Activated naive CD4-positive, alpha-beta T cell treated with anti-CD3 and anti-CD28 coated beads, Interleukin-2, amount 50 U/mL, for 72 hours (primary cell): ENCODE measurements at regions not wholly inside any gene's neighbourhood (a gene's known extent, or its start where the extent isn't known, plus 50 kb on each side); places are given as distances from the start of the nearest gene placed in this dataset.
"Not testable (repeated sequence)": the region's sequence is repeated elsewhere in the genome, so short reads cannot be mapped to it uniquely, and the experiment has no call there.

Source experiments
- ATAC-seq, 2 donors: fragments of 150-1000 bp; cut with Tn5 transposase; 2 replicates each; pipeline ENCODE4 v1.10.0; 2021; ENCODE audit warnings: mild to moderate bottlenecking in 2 of 2, moderate library complexity in 2 of 2
- DNase-seq, 2 donors: peaks; one replicate each; pipeline ENCODE4 v3.0.0; 2021 to 2022; ENCODE audit warnings: low spot score in 2 of 2
- H3K27ac Mint-ChIP-seq, 2 donors: one replicate each; pipeline ENCODE4 v1.8.0; 2022; ENCODE audit warnings: mild to moderate bottlenecking in 2 of 2, mixed read lengths in 2 of 2
- H3K36me3 Mint-ChIP-seq, 2 donors: one replicate each; pipeline ENCODE4 v1.8.0; 2022; ENCODE audit warnings: mixed read lengths in 2 of 2
- H3K9me3 Mint-ChIP-seq, 2 donors: one replicate each; pipeline ENCODE4 v1.8.0; 2022; ENCODE audit warnings: mixed read lengths in 2 of 2

GRCh38 chrX:13168269-13168668 lies 123.8 kb upstream of the FAM9C start:
- Mint-ChIP-seq H3K27ac (peak overlapping the region; percentile 87 to 96), H3K9me3 (peaks cover 7 to 17% of the 10 kb centered on the region in 2 donors), H3K36me3 (peaks cover 0 to 8% of the 10 kb centered on the region in 2 donors)
- peak; percentile 86 to 94 for ATAC-seq
- no peak for DNase-seq

DNA sequence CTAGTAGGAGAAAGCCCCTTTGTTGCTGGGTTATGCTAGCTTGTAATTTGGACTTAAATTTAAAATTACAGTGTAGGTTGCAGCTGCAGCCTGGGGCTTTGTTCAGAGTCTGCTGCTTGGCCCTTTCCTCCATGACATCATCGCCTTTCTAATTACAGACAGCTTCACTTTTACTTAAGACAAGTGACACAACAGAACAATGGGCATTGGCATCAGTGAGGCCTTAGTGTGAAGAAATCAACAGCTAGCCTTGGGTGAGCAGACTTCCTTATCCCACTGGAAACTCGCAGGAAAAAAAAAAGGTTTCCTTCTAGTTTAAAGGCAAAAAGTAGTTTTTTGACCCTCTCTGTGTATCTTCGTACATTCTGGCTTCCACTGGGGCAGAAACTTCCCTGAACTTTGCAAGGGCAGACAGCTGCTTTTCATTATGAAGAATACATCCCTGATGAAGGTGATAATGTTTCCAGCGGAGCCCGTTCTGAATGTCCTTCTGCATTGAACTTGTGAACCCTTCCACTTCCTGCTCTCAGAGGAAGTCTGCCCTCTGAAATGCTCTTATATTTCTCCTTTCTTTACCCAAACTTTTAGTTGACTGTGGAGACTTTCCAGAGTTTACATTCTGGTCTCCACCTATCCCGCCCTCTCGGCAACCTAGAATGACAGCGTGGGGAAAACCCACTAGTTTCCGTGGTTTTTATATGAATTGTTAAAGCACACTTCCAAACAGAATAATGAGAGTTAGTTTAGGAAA lies 123.2 kb upstream of the FAM9C start:
- DNase-seq = no peak
- Mint-ChIP-seq H3K27ac (peak overlapping the region; percentile 87 to 96), H3K9me3 (peaks cover 7 to 17% of the 10 kb centered on the region in 2 donors), H3K36me3 (peaks cover 0 to 8% of the 10 kb centered on the region in 2 donors)
- ATAC-seq = peak; percentile 73 to 75

DNA sequence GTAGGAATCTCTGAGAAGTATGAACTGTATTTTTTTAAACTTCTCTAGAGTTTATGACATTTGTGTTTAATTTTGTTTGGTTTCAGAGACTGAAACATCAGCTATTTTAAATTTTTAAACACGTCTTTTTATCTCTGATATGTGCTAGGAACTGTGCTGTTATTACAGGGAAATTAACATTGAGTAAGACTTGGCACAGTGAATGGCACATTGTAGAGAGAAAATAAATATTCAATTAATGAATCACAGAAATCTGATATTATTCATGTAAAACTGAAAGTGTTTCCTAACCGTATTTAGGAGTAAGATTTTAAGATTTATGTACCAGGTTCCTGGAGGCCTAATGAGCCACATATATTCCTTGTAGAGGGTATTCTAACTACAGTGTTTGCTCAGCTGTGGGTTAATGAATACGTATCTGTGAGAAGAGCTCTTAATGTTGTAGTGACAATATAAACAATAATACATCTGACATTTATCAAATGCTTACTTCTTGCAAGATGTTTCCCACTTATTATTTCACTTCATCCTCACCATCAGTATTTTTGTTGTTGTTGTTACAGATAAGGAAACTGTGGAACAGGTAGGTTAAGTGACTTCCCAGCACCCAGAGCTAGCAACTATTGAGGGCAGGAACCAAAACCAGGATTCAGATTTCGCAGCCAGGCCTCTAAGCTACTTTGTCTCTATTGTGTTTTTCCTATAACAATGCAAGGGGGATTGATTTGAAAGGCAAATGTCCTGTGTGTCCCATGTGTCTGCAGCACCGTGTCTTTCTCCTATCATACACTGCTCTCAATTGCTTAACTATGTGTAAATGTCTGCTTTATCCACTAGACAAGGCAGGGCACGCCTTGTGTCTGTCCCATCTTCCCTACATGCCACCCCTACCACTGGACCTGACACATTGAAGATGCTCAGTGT lies 121.1 kb upstream of the FAM9C start:
- ATAC-seq (no peak), DNase-seq (no peak)
- no peak overlapping the region for H3K27ac Mint-ChIP-seq
- H3K9me3 Mint-ChIP-seq = peaks cover 7 to 10% of the 10 kb centered on the region in 2 donors
- H3K36me3 Mint-ChIP-seq = peaks cover 0 to 8% of the 10 kb centered on the region in 2 donors

GRCh38 chrX:13164611-13165010 lies 120.2 kb upstream of the FAM9C start:
- no peak for ATAC-seq
- DNase-seq = no peak
- H3K36me3 Mint-ChIP-seq = peaks cover 0 to 8% of the 10 kb centered on the region in 2 donors
- peaks cover 7 to 8% of the 10 kb centered on the region in 2 donors for H3K9me3 Mint-ChIP-seq
- no peak overlapping the region for H3K27ac Mint-ChIP-seq

- Mint-ChIP-seq H3K9me3 (peaks cover 0 to 11% of the 10 kb centered on the region in 2 donors), H3K36me3 (no peaks in the 10 kb centered on the region), H3K27ac (no peak overlapping the region)
- DNase-seq (no peak), ATAC-seq (no peak)
These were observed 118.5 kb upstream of the FAM9C start for GRCh38 chrX:13162772-13163410.

GRCh38 chrX:13159886-13160285 lies 115.5 kb upstream of the FAM9C start:
- Mint-ChIP-seq H3K9me3 (peaks cover 0 to 7% of the 10 kb centered on the region in 2 donors), H3K36me3 (no peaks in the 10 kb centered on the region), H3K27ac (no peak overlapping the region)
- DNase-seq (no peak), ATAC-seq (no peak)

DNA sequence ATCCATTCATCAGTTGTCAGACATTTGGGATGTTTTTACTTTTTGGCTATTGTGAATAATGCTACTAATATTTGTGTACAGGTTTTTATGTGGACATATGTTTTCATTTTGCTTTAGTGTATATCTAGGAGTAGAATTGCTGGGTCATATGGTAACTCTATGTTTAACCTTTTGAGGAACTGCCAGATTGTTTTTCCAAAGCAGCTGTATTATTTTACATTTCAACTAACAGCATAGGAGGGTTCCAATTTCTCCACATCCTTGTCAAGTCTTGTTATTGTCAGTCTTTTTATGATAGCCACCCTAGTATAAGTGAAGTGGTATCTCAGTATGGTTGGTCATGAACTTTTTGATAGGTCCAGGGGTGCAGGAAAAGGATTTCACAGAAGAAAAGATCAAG lies 114.5 kb upstream of the FAM9C start:
- peaks cover 5 to 13% of the 10 kb centered on the region in 2 donors for H3K9me3 Mint-ChIP-seq

GRCh38 chrX:13155550-13155949 lies 111.1 kb upstream of the FAM9C start:
- not testable (repeated sequence) for H3K27ac Mint-ChIP-seq, DNase-seq, ATAC-seq
- peaks cover 11 to 22% of the 10 kb centered on the region in 2 donors for H3K36me3 Mint-ChIP-seq
- peaks cover 5 to 16% of the 10 kb centered on the region in 2 donors for H3K9me3 Mint-ChIP-seq

More for the DNA sequence above, 114.5 kb upstream of the FAM9C start:
- DNase-seq = no peak
- Mint-ChIP-seq H3K27ac (no peak overlapping the region), H3K36me3 (peaks cover 8% of the 10 kb centered on the region in 2 donors)
- no peak for ATAC-seq

GRCh38 chrX:13153796-13154195 lies 109.4 kb upstream of the FAM9C start:
- no peak for DNase-seq
- no peak for ATAC-seq
- peaks cover 11 to 22% of the 10 kb centered on the region in 2 donors for H3K36me3 Mint-ChIP-seq
- H3K9me3 Mint-ChIP-seq = peaks cover 5 to 9% of the 10 kb centered on the region in 2 donors
- H3K27ac Mint-ChIP-seq = peak overlapping the region in 1 of 2 donors; percentile 21

- Mint-ChIP-seq H3K27ac (peak overlapping the region in 1 of 2 donors; percentile 78), H3K9me3 (peaks cover 5 to 15% of the 10 kb centered on the region in 2 donors), H3K36me3 (peaks cover 11 to 27% of the 10 kb centered on the region in 2 donors)
- no peak for DNase-seq
- no peak for ATAC-seq
These were observed 108.2 kb upstream of the FAM9C start for GRCh38 chrX:13152518-13153185.

- H3K36me3 Mint-ChIP-seq = peaks cover 11 to 34% of the 10 kb centered on the region in 2 donors
- no peak for DNase-seq
- ATAC-seq = peak; percentile 90 to 95
- H3K27ac Mint-ChIP-seq = peak overlapping the region; percentile 53 to 78
- peaks cover 5 to 20% of the 10 kb centered on the region in 2 donors for H3K9me3 Mint-ChIP-seq
These were observed 107.6 kb upstream of the FAM9C start for GRCh38 chrX:13151828-13152517.

GRCh38 chrX:13149702-13150350 lies 105.4 kb upstream of the FAM9C start:
- Mint-ChIP-seq H3K9me3 (peaks cover 11 to 27% of the 10 kb centered on the region in 2 donors), H3K36me3 (peaks cover 17 to 48% of the 10 kb centered on the region in 2 donors), H3K27ac (no peak overlapping the region)
- DNase-seq (no peak), ATAC-seq (no peak)

DNA sequence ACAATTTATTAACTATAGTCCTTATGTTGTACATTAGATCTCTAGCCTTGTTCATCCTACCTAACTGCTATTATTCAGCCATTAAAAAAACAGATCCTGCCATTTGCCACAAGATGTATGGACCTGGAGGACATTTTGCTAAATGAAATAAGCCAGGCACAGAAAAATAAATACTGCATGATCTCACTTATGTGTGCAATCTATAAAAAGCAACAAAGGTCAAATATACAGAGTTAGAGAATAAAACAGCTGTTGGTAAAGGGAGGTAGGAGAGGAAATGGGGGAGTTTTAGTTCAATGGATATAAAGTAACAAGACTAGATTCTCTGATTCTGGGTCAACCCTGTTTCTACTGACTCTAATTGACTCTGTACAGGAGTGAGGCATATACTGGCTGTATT lies 103.3 kb upstream of the FAM9C start:
- H3K9me3 Mint-ChIP-seq = peaks cover 6 to 18% of the 10 kb centered on the region in 2 donors
- H3K27ac Mint-ChIP-seq = no peak overlapping the region
- no peak for ATAC-seq
- no peak for DNase-seq
- peaks cover 6 to 31% of the 10 kb centered on the region in 2 donors for H3K36me3 Mint-ChIP-seq

GRCh38 chrX:13147147-13147546 lies 102.7 kb upstream of the FAM9C start:
- DNase-seq (no peak), ATAC-seq (no peak)
- Mint-ChIP-seq H3K36me3 (peaks cover 6 to 30% of the 10 kb centered on the region in 2 donors), H3K9me3 (peaks cover 6 to 18% of the 10 kb centered on the region in 2 donors), H3K27ac (no peak overlapping the region)

DNA sequence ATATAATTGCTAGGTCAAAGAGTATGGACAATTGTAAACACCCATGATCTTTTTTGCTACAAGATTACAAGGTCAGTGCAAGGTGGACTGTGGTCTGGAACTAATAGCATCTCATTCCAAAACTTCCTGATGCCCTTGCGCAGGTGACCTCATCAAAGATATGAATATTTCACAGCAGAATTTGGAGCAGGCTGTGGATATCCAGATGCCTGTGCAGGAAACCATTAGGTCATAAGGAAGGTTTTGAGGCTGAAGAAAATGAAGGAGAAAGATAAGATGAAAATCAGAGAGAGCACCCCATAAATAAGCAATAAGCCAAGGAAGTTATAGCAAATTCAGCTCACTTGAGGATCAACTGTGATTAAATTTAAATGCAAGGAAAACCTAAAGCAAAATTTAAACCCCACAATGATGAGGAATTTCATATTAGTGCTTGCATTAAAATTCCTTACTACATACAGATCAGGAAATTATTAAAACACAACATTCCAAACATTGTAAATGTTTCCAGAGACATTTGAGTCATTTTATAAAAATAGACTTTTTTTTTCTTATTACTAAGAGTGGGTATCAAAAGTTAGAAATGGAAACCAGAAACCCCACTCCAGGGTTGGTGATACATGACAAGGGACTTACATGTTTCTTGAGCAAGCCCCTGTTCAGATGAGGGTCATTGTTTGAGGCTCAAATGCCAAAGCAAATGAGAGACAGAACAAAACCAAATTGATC lies 100.7 kb upstream of the FAM9C start:
- no peak for ATAC-seq
- peaks cover 6 to 26% of the 10 kb centered on the region in 2 donors for H3K36me3 Mint-ChIP-seq
- H3K27ac Mint-ChIP-seq = no peak overlapping the region
- DNase-seq = no peak
- H3K9me3 Mint-ChIP-seq = peaks cover 6 to 18% of the 10 kb centered on the region in 2 donors
